Tibial artery (tissue), 4 donors: ENCODE measurements at regions not wholly inside any gene's neighbourhood (a gene's known extent, or its start where the extent isn't known, plus 50 kb on each side); places are given as distances from the start of the nearest gene placed in this dataset.
"Not testable (repeated sequence)": the region's sequence is repeated elsewhere in the genome, so short reads cannot be mapped to it uniquely, and the experiment has no call there.

Source experiments
- DNase-seq, 2 donors: peaks; one replicate each; pipeline ENCODE4 v3.0.0-alpha.2; 2019
- H3K27ac ChIP-seq, 2 donors: fragments of 200-600 bp; sonication (generic) in 1 of 2; 1 replicate in 1 of 2; 2 replicates in 1 of 2; pipeline ENCODE4 v1.5.1; 2018 to 2019; ENCODE audit warnings: mild to moderate bottlenecking in 1 of 2
- H3K27me3 ChIP-seq, 2 donors: fragments of 200-600 bp; sonication (generic) in 1 of 2; one replicate each; pipeline versions ENCODE4 v1.5.1 to v1.6.0; 2016 to 2019
- H3K36me3 ChIP-seq, 3 donors: fragments of 200-600 bp; sonication (generic) in 2 of 3; one replicate each; pipeline ENCODE4 v1.5.1; 2016 to 2019; ENCODE audit warnings: mild to moderate bottlenecking in 2 of 3
- H3K4me1 ChIP-seq, 4 donors: fragments of 200-600 bp; sonication (generic) in 2 of 4; 1 replicate in 3 of 4; 2 replicates in 1 of 4; pipeline ENCODE4 v1.5.1; 2016 to 2019
- H3K4me3 ChIP-seq, 2 donors: fragments of 200-600 bp; sonication (generic) in 1 of 2; 1 replicate in 1 of 2; 2 replicates in 1 of 2; pipeline ENCODE4 v1.5.1; 2018 to 2019; ENCODE audit warnings: mild to moderate bottlenecking in 2 of 2
- H3K9me3 ChIP-seq, 3 donors: fragments of 200-600 bp; sonication (generic) in 1 of 3; one replicate each; pipeline ENCODE4 v1.5.1; 2016 to 2019
- CTCF ChIP-seq, 2 experiments: fragments of 200-600 bp in 1 of 2; fragments of 450-650 bp in 1 of 2; IDR thresholded peaks; one replicate each; pipeline ENCODE4 v1.5.1; 2017 to 2019; ENCODE audit warnings: antibody characterized with exemption in 2 of 2, mild to moderate bottlenecking in 1 of 2, moderate library complexity in 1 of 2
- intact Hi-C: fragments of 100-400 bp; cut with DNase I; formaldehyde crosslinking; loops from one replicate; pipeline ENCODE4 v1.15.0; 2023; ENCODE audit warnings: low total_unique reads

- Histone ChIP-seq H3K36me3 (no peaks in the 10 kb centered on the region), H3K4me1 (no peaks in the 10 kb centered on the region), H3K4me3 (no peak overlapping the region), H3K27ac (no peak overlapping the region), H3K9me3 (peaks cover 56 to 98% (median 95%) of the 10 kb centered on the region in 3 donors), H3K27me3 (no peaks in the 10 kb centered on the region)
- TF ChIP-seq CTCF (IDR thresholded peaks at IDR 0.05): no peak
- DNase-seq: no peak
- intact Hi-C loops: no loop called here
Observed at GRCh38 chr21:7951854-7952519, 2569.4 kb upstream of the TPTE start.

GRCh38 chr21:7952648-7953047 is 2568.7 kb upstream of the TPTE start:
- Histone ChIP-seq H3K9me3 (peaks cover 58 to 98% (median 95%) of the 10 kb centered on the region in 3 donors), H3K36me3 (no peaks in the 10 kb centered on the region), H3K4me3 (no peak overlapping the region), H3K27ac (no peak overlapping the region), H3K4me1 (no peaks in the 10 kb centered on the region), H3K27me3 (no peaks in the 10 kb centered on the region)
- DNase-seq: no peak
- intact Hi-C loops: no loop called here
- TF ChIP-seq CTCF (IDR thresholded peaks at IDR 0.05): no peak

- intact Hi-C loops: no loop called here
- peaks cover 56 to 98% (median 96%) of the 10 kb centered on the region in 3 donors for H3K9me3 ChIP-seq
- H3K27me3 ChIP-seq: no peaks in the 10 kb centered on the region
- H3K27ac ChIP-seq: no peak overlapping the region
- DNase-seq: no peak
- no peak for TF ChIP-seq CTCF (IDR thresholded peaks at IDR 0.05)
- H3K36me3 ChIP-seq: no peaks in the 10 kb centered on the region
- no peaks in the 10 kb centered on the region for H3K4me1 ChIP-seq
- H3K4me3 ChIP-seq: no peak overlapping the region
Observed at GRCh38 chr21:7953058-7953457, 2568.3 kb upstream of the TPTE start.

GRCh38 chr21:7955358-7956073 is 2565.9 kb upstream of the TPTE start:
- DNase-seq: not testable (repeated sequence)
- H3K9me3 ChIP-seq: peaks cover 39 to 85% (median 83%) of the 10 kb centered on the region in 3 donors

GRCh38 chr21:7956074-7956452 is 2565.3 kb upstream of the TPTE start:
- H3K9me3 ChIP-seq: peaks cover 36 to 81% (median 79%) of the 10 kb centered on the region in 3 donors
- H3K27me3 ChIP-seq, intact Hi-C loops: not testable (repeated sequence)

More at GRCh38 chr21:7955358-7956073, 2565.9 kb upstream of the TPTE start:
- intact Hi-C loops, H3K27ac ChIP-seq, H3K4me1 ChIP-seq, H3K36me3 ChIP-seq, H3K4me3 ChIP-seq, H3K27me3 ChIP-seq: not testable (repeated sequence)

GRCh38 chr21:7956998-7957712 is 2564.2 kb upstream of the TPTE start:
- DNase-seq, H3K27ac ChIP-seq, intact Hi-C loops, H3K36me3 ChIP-seq, H3K4me3 ChIP-seq, H3K27me3 ChIP-seq, H3K4me1 ChIP-seq: not testable (repeated sequence)
- peaks cover 25 to 80% (median 69%) of the 10 kb centered on the region in 3 donors for H3K9me3 ChIP-seq

More at GRCh38 chr21:7956074-7956452, 2565.3 kb upstream of the TPTE start:
- H3K36me3 ChIP-seq, H3K4me3 ChIP-seq, DNase-seq, H3K4me1 ChIP-seq, H3K27ac ChIP-seq: not testable (repeated sequence)

- Histone ChIP-seq H3K36me3 (no peaks in the 10 kb centered on the region), H3K27me3 (no peaks in the 10 kb centered on the region), H3K4me3 (no peak overlapping the region), H3K4me1 (no peaks in the 10 kb centered on the region), H3K27ac (no peak overlapping the region), H3K9me3 (peaks cover 21 to 80% (median 69%) of the 10 kb centered on the region in 3 donors)
- intact Hi-C loops: no loop called here
- no peak for TF ChIP-seq CTCF (IDR thresholded peaks at IDR 0.05)
- DNase-seq: no peak
Observed at GRCh38 chr21:7957713-7958064, 2563.7 kb upstream of the TPTE start.
